HepG2 (cell line): ENCODE measurements at regions not wholly inside any gene's neighbourhood (a gene's known extent, or its start where the extent isn't known, plus 50 kb on each side); places are given as distances from the start of the nearest gene placed in this dataset.

Source experiments
- ATAC-seq: fragments of 200-7000 bp; cut with Tn5 transposase; 3 replicates; pipeline ENCODE4 v1.9.1; 2020; ENCODE audit warnings: mild to moderate bottlenecking, moderate library complexity
- BruUV-seq: library from RNA; stranded (reverse); fragments of 400-500 nt; replicated peaks from 2 replicates; lab custom pipeline; 2021; lab: Mats Ljungman, UMichigan
- CTCF ChIA-PET: fragments of 300-600 bp; formaldehyde crosslinking; extraction: SDS; loops from one replicate; lab custom pipeline; 2021; ENCODE audit warnings: low total read pairs, inconsistent platforms, low intra/inter-chr PET ratio; lab: Yijun Ruan, JAX
- POLR2A ChIA-PET: fragments of 350-600 bp; sonication (Branson Sonifier 250); formaldehyde crosslinking; loops from one replicate; lab custom pipeline; 2020; ENCODE audit warnings: antibody characterized with exemption, inconsistent platforms; lab: Yijun Ruan, JAX
- DNase-seq: peaks from one replicate; pipeline ENCODE4 v3.0.0-alpha.2; 2015; ENCODE audit warnings: low spot score
- FAIRE-seq: peaks from 3 replicates; lab custom pipeline; 2011; peaks lifted over from hg19 to GRCh38; lab: Jason Lieb, UNC
- H2AFZ ChIP-seq: one replicate; pipeline ENCODE4 v1.6.1; 2011; ENCODE audit warnings: low read length, inconsistent platforms
- H3K27ac ChIP-seq: fragments of 300-600 bp; 3 replicates; pipeline ENCODE4 v1.8.0; 2011; ENCODE audit warnings: mixed run types, mild to moderate bottlenecking, mixed read lengths, low read length, inconsistent platforms; ENCODE audit not compliant: insufficient read depth; ENCODE audit errors: extremely low read length
- H3K27me3 ChIP-seq, 2 experiments: fragments of 200-600 bp in 1 of 2; 2 replicates in 1 of 2; 3 replicates in 1 of 2; pipeline versions ENCODE4 v1.6.0 to v1.8.0; 2011; ENCODE audit warnings: low read length in 2 of 2, mild to moderate bottlenecking in 2 of 2, moderate library complexity in 2 of 2, inconsistent platforms in 1 of 2; ENCODE audit not compliant: insufficient read depth in 2 of 2, control insufficient read depth in 1 of 2
- H3K36me3 ChIP-seq, 2 experiments: fragments of 200-600 bp in 1 of 2; replicated peaks in 1 of 2; 2 replicates in 1 of 2; 3 replicates in 1 of 2; pipeline versions ENCODE4 v1.5.1 to v1.8.0; 2011; ENCODE audit warnings: low read length in 2 of 2, inconsistent platforms in 1 of 2; ENCODE audit not compliant: insufficient read depth in 2 of 2, control insufficient read depth in 1 of 2
- H3K4me1 ChIP-seq: 2 replicates; pipeline ENCODE4 v1.5.1; 2012; ENCODE audit warnings: low read length, inconsistent platforms; ENCODE audit not compliant: insufficient read depth
- H3K4me2 ChIP-seq: 2 replicates; pipeline ENCODE4 v1.6.0; 2011; ENCODE audit warnings: low read depth, low read length, inconsistent platforms
- H3K4me3 ChIP-seq, 3 experiments: fragments of 200-600 bp in 1 of 3; sonication (generic), shearing (Covaris generic) in 1 of 3; replicated peaks in 1 of 3; 2 replicates each; pipeline ENCODE4 v1.5.1; 2011 to 2016; ENCODE audit warnings: low read length in 3 of 3, inconsistent platforms in 2 of 3, low read depth in 2 of 3, mild to moderate bottlenecking in 2 of 3, control low read depth in 1 of 3, mixed read lengths in 1 of 3; ENCODE audit not compliant: insufficient read depth in 1 of 3
- H3K79me2 ChIP-seq: one replicate; pipeline ENCODE4 v1.6.1; 2011; ENCODE audit warnings: low read length, inconsistent platforms; ENCODE audit not compliant: insufficient read depth
- H3K9ac ChIP-seq: 2 replicates; pipeline ENCODE4 v1.6.0; 2011; ENCODE audit warnings: mild to moderate bottlenecking, low read depth, low read length, inconsistent platforms; ENCODE audit not compliant: insufficient read depth
- H3K9me3 ChIP-seq: 2 replicates; pipeline ENCODE4 v1.5.1; 2012; ENCODE audit warnings: mild to moderate bottlenecking, low read length
- H4K20me1 ChIP-seq: 2 replicates; pipeline ENCODE4 v1.6.0; 2011; ENCODE audit warnings: inconsistent platforms, mild to moderate bottlenecking, low read length, moderate library complexity; ENCODE audit not compliant: insufficient read depth
- FLYWCH1 ChIP-seq: sonication (generic); formaldehyde crosslinking; IDR thresholded peaks from 2 replicates; pipeline ENCODE4 v1.8.1; 2023; ENCODE audit warnings: mild to moderate bottlenecking, missing genetic modification reagents
- HIVEP1 ChIP-seq: sonication (generic); formaldehyde crosslinking; IDR thresholded peaks from 2 replicates; pipeline ENCODE4 v1.4.0; 2020; ENCODE audit warnings: mild to moderate bottlenecking, missing genetic modification reagents
- HOXA5 ChIP-seq: sonication (generic); formaldehyde crosslinking; IDR thresholded peaks from 2 replicates; pipeline ENCODE4 v1.4.0; 2020; ENCODE audit warnings: missing genetic modification reagents
- KLF9 ChIP-seq: IDR thresholded peaks from 2 replicates; pipeline ENCODE4 v1.6.1; 2016; ENCODE audit warnings: low read depth
- SIX4 ChIP-seq: sonication (generic); formaldehyde crosslinking; IDR thresholded peaks from 2 replicates; pipeline ENCODE4 v1.4.0; 2020; ENCODE audit warnings: missing genetic modification reagents
- WIZ ChIP-seq: sonication (generic); formaldehyde crosslinking; IDR thresholded peaks from 2 replicates; pipeline ENCODE4 v1.5.1; 2020; ENCODE audit warnings: mild to moderate bottlenecking, missing genetic modification reagents
- ZBTB38 ChIP-seq: sonication (generic); formaldehyde crosslinking; IDR thresholded peaks from 2 replicates; pipeline ENCODE4 v1.5.1; 2020; ENCODE audit warnings: mild to moderate bottlenecking, missing genetic modification reagents
- ZNF768 ChIP-seq: sonication (generic); formaldehyde crosslinking; IDR thresholded peaks from 2 replicates; pipeline ENCODE4 v1.4.0; 2020; ENCODE audit warnings: missing genetic modification reagents
- WGBS: methylation state at CpG from one replicate; pipeline ENCODE4 v1.1.6; 2017; ENCODE audit warnings: low lambda C conversion rate; 5-methylcytosine and 5-hydroxymethylcytosine counted together
- in situ Hi-C: cut with HindIII; loops from 2 replicates; pipeline ENCODE4 v1.10.0; 2017; ENCODE audit warnings: low pct_unique_long_range_greater_than_20kb; ENCODE audit not compliant: extremely low pct_ligation_motif_present
- intact Hi-C: fragments of 100-400 bp; cut with micrococcal nuclease; formaldehyde crosslinking; loops from one replicate; pipeline ENCODE4 v1.10.0; 2022; ENCODE audit not compliant: unreplicated experiment
- TF ChIP-seq, protein P1 (sequence below): sonication (generic); formaldehyde crosslinking; IDR thresholded peaks from 2 replicates; pipeline ENCODE4 v1.5.1; 2020; ENCODE audit warnings: missing genetic modification reagents, mild to moderate bottlenecking, borderline replicate concordance
- TF ChIP-seq, protein P2 (sequence below): sonication (generic); formaldehyde crosslinking; IDR thresholded peaks from 2 replicates; pipeline ENCODE4 v1.5.0; 2020; ENCODE audit warnings: mild to moderate bottlenecking, missing genetic modification reagents
- TF ChIP-seq, protein P3 (sequence below): sonication (generic); formaldehyde crosslinking; IDR thresholded peaks from 2 replicates; pipeline ENCODE4 v1.4.0; 2020; ENCODE audit warnings: missing genetic modification reagents
- TF ChIP-seq, protein P4 (sequence below): sonication (generic); formaldehyde crosslinking; IDR thresholded peaks from 2 replicates; pipeline ENCODE4 v1.5.1; 2020; ENCODE audit warnings: mild to moderate bottlenecking, missing genetic modification reagents, borderline replicate concordance

DNA sequence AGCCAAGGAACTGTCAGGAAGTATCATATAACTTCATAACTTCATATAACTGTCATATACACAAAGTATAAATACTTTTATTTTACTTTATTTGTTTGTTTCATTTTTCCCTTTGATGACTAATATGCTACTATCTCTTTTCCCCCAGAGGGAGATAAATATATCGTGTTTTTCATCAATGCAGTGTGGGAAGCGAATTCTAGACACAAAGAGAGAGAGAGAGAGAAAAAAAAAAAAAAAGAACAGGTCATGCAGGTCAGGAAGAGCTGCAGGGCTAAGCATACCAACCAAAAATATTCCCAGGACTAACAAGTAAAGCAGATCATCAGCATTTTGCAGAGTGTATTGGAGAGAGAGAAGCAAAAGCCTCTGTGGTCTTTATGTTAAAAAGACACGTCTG, 1849.2 kb downstream of the STIM2 start (continued):
- TF ChIP-seq, protein P1, sequence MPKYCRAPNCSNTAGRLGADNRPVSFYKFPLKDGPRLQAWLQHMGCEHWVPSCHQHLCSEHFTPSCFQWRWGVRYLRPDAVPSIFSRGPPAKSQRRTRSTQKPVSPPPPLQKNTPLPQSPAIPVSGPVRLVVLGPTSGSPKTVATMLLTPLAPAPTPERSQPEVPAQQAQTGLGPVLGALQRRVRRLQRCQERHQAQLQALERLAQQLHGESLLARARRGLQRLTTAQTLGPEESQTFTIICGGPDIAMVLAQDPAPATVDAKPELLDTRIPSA, result no peak
- no peak for TF ChIP-seq FLYWCH1 (CRISPR knock-in tag)

DNA sequence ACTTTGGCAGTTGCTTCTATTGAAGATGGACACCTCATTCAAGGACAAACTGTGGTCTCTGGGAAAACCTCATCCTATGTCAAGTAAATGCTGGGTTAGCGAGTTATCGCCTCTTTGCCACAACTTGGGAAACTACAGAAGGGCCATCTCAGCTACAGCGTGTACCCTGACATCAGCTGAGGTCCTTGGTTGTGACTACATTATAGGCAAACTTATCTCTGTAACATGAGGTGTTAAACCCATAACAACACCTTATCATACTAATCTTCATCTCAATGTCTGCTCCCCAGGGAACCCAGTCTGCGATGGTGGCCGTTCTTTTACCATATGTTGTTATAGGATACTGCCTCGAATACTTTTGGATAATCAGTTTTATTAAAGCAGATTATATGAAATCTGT, 1862.7 kb downstream of the STIM2 start:
- POLR2A ChIA-PET, result no interaction called here
- Histone ChIP-seq H3K9ac (no peak overlapping the region), H3K4me3 (no peak overlapping the region), H3K27ac (no peak overlapping the region), H3K4me2 (no peak overlapping the region), H2AFZ (no peak overlapping the region), H4K20me1 (no peaks in the 10 kb centered on the region), H3K4me1 (no peaks in the 10 kb centered on the region), H3K9me3 (peaks cover 63% of the 10 kb centered on the region), H3K79me2 (no peaks in the 10 kb centered on the region), H3K27me3 (no peaks in the 10 kb centered on the region), H3K36me3 (no peaks in the 10 kb centered on the region)
- DNase-seq (no peak), ATAC-seq (no peak), FAIRE-seq (no peak)
- WGBS, result 3% methylated on average over 6 of the region's 6 CpGs
- in situ Hi-C loops (no loop called here), intact Hi-C loops (no loop called here)
- no TSS peak for BruUV-seq
- CTCF ChIA-PET, result no interaction called here
- TF ChIP-seq, protein P2, sequence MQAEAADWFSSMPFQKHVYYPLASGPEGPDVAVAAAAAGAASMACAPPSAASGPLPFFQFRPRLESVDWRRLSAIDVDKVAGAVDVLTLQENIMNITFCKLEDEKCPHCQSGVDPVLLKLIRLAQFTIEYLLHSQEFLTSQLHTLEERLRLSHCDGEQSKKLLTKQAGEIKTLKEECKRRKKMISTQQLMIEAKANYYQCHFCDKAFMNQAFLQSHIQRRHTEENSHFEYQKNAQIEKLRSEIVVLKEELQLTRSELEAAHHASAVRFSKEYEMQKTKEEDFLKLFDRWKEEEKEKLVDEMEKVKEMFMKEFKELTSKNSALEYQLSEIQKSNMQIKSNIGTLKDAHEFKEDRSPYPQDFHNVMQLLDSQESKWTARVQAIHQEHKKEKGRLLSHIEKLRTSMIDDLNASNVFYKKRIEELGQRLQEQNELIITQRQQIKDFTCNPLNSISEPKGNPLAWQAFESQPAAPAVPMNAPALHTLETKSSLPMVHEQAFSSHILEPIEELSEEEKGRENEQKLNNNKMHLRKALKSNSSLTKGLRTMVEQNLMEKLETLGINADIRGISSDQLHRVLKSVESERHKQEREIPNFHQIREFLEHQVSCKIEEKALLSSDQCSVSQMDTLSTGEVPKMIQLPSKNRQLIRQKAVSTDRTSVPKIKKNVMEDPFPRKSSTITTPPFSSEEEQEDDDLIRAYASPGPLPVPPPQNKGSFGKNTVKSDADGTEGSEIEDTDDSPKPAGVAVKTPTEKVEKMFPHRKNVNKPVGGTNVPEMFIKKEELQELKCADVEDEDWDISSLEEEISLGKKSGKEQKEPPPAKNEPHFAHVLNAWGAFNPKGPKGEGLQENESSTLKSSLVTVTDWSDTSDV (CRISPR knock-in tag), result no peak
- TF ChIP-seq WIZ (no peak), SIX4 (CRISPR knock-in tag) (no peak), HOXA5 (CRISPR knock-in tag) (no peak), HIVEP1 (CRISPR knock-in tag) (no peak), ZNF768 (no peak), KLF9 (CRISPR knock-in tag) (no peak), ZBTB38 (CRISPR knock-in tag) (no peak)
- TF ChIP-seq, protein P3, sequence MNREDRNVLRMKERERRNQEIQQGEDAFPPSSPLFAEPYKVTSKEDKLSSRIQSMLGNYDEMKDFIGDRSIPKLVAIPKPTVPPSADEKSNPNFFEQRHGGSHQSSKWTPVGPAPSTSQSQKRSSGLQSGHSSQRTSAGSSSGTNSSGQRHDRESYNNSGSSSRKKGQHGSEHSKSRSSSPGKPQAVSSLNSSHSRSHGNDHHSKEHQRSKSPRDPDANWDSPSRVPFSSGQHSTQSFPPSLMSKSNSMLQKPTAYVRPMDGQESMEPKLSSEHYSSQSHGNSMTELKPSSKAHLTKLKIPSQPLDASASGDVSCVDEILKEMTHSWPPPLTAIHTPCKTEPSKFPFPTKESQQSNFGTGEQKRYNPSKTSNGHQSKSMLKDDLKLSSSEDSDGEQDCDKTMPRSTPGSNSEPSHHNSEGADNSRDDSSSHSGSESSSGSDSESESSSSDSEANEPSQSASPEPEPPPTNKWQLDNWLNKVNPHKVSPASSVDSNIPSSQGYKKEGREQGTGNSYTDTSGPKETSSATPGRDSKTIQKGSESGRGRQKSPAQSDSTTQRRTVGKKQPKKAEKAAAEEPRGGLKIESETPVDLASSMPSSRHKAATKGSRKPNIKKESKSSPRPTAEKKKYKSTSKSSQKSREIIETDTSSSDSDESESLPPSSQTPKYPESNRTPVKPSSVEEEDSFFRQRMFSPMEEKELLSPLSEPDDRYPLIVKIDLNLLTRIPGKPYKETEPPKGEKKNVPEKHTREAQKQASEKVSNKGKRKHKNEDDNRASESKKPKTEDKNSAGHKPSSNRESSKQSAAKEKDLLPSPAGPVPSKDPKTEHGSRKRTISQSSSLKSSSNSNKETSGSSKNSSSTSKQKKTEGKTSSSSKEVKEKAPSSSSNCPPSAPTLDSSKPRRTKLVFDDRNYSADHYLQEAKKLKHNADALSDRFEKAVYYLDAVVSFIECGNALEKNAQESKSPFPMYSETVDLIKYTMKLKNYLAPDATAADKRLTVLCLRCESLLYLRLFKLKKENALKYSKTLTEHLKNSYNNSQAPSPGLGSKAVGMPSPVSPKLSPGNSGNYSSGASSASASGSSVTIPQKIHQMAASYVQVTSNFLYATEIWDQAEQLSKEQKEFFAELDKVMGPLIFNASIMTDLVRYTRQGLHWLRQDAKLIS (CRISPR knock-in tag), result no peak
- TF ChIP-seq, protein P4, sequence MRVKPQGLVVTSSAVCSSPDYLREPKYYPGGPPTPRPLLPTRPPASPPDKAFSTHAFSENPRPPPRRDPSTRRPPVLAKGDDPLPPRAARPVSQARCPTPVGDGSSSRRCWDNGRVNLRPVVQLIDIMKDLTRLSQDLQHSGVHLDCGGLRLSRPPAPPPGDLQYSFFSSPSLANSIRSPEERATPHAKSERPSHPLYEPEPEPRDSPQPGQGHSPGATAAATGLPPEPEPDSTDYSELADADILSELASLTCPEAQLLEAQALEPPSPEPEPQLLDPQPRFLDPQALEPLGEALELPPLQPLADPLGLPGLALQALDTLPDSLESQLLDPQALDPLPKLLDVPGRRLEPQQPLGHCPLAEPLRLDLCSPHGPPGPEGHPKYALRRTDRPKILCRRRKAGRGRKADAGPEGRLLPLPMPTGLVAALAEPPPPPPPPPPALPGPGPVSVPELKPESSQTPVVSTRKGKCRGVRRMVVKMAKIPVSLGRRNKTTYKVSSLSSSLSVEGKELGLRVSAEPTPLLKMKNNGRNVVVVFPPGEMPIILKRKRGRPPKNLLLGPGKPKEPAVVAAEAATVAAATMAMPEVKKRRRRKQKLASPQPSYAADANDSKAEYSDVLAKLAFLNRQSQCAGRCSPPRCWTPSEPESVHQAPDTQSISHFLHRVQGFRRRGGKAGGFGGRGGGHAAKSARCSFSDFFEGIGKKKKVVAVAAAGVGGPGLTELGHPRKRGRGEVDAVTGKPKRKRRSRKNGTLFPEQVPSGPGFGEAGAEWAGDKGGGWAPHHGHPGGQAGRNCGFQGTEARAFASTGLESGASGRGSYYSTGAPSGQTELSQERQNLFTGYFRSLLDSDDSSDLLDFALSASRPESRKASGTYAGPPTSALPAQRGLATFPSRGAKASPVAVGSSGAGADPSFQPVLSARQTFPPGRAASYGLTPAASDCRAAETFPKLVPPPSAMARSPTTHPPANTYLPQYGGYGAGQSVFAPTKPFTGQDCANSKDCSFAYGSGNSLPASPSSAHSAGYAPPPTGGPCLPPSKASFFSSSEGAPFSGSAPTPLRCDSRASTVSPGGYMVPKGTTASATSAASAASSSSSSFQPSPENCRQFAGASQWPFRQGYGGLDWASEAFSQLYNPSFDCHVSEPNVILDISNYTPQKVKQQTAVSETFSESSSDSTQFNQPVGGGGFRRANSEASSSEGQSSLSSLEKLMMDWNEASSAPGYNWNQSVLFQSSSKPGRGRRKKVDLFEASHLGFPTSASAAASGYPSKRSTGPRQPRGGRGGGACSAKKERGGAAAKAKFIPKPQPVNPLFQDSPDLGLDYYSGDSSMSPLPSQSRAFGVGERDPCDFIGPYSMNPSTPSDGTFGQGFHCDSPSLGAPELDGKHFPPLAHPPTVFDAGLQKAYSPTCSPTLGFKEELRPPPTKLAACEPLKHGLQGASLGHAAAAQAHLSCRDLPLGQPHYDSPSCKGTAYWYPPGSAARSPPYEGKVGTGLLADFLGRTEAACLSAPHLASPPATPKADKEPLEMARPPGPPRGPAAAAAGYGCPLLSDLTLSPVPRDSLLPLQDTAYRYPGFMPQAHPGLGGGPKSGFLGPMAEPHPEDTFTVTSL (CRISPR knock-in tag), result no peak
